IMR-90 (cell line): ENCODE measurements at regions not wholly inside any gene's neighbourhood (a gene's known extent, or its start where the extent isn't known, plus 50 kb on each side); places are given as distances from the start of the nearest gene placed in this dataset.

Experiments
- ATAC-seq: fragments of 200-7000 bp; cut with Tn5 transposase; 2 replicates; pipeline ENCODE4 v1.9.1; 2020; ENCODE audit warnings: low read depth, mild to moderate bottlenecking, moderate library complexity
- BruUV-seq: library from RNA; stranded (reverse); fragments of 400-500 nt; replicated peaks from 2 replicates; lab custom pipeline; 2021; lab: Mats Ljungman, UMichigan
- CTCF ChIA-PET: fragments of 300-600 bp; formaldehyde crosslinking; extraction: SDS; loops from one replicate; lab custom pipeline; 2021; ENCODE audit warnings: antibody characterized with exemption; lab: Yijun Ruan, JAX
- POLR2A ChIA-PET: fragments of 300-600 bp; sonication (Branson Sonifier 250); formaldehyde crosslinking; loops from one replicate; lab custom pipeline; 2022; ENCODE audit warnings: antibody characterized with exemption; ENCODE audit not compliant: unreplicated experiment; lab: Charles Lee
- DNase-seq: peaks from one replicate; pipeline ENCODE4 v3.0.0; 2013
- H2AFZ ChIP-seq: replicated peaks from 2 replicates; pipeline ENCODE3; 2013; ENCODE audit warnings: low read length, mild to moderate bottlenecking; ENCODE audit not compliant: poor library complexity
- H2AK5ac ChIP-seq: 2 replicates; pipeline ENCODE4 v1.6.1; 2013; ENCODE audit warnings: low read depth, low read length, inconsistent platforms
- H2AK9ac ChIP-seq: replicated peaks from 2 replicates; pipeline ENCODE3; 2013; ENCODE audit warnings: mild to moderate bottlenecking, low read depth, low read length, moderate library complexity; ENCODE audit not compliant: poor library complexity
- H2BK120ac ChIP-seq: 2 replicates; pipeline ENCODE4 v1.6.1; 2013; ENCODE audit warnings: low read depth, low read length, inconsistent platforms
- H2BK15ac ChIP-seq: 3 replicates; pipeline ENCODE4 v1.6.1; 2013; ENCODE audit warnings: low read depth, low read length, inconsistent platforms
- H2BK20ac ChIP-seq: 2 replicates; pipeline ENCODE4 v1.6.1; 2013; ENCODE audit warnings: low read depth, mild to moderate bottlenecking, inconsistent platforms, low read length, moderate library complexity
- H2BK5ac ChIP-seq: 2 replicates; pipeline ENCODE4 v1.6.1; 2013; ENCODE audit warnings: mild to moderate bottlenecking, low read depth, low read length, inconsistent platforms; ENCODE audit not compliant: poor library complexity, severe bottlenecking
- H3K14ac ChIP-seq: replicated peaks from 2 replicates; pipeline ENCODE4 v1.6.1; 2013; ENCODE audit warnings: low read depth, low read length, inconsistent platforms
- H3K18ac ChIP-seq: 2 replicates; pipeline ENCODE4 v1.6.1; 2013; ENCODE audit warnings: low read depth, low read length, control low read depth
- H3K23ac ChIP-seq: 2 replicates; pipeline ENCODE4 v1.6.1; 2013; ENCODE audit warnings: low read depth, low read length, inconsistent platforms
- H3K27ac ChIP-seq: 2 replicates; pipeline ENCODE4 v1.5.1; 2013; ENCODE audit warnings: mild to moderate bottlenecking, control low read depth, low read length; ENCODE audit not compliant: insufficient read depth
- H3K27me3 ChIP-seq: 2 replicates; pipeline ENCODE4 v1.6.1; 2013; ENCODE audit warnings: low read length; ENCODE audit not compliant: control insufficient read depth, insufficient read depth
- H3K36me3 ChIP-seq: 2 replicates; pipeline ENCODE4 v1.6.1; 2013; ENCODE audit warnings: low read length, mixed read lengths; ENCODE audit not compliant: control insufficient read depth, insufficient read depth
- H3K4ac ChIP-seq: 2 replicates; pipeline ENCODE4 v1.6.1; 2013; ENCODE audit warnings: low read depth, low read length, inconsistent platforms
- H3K4me1 ChIP-seq: 2 replicates; pipeline ENCODE4 v1.6.1; 2013; ENCODE audit warnings: low read length, mixed read lengths; ENCODE audit not compliant: control insufficient read depth, insufficient read depth
- H3K4me2 ChIP-seq: 2 replicates; pipeline ENCODE4 v1.6.1; 2013; ENCODE audit warnings: low read depth, mild to moderate bottlenecking, control low read depth, low read length, moderate library complexity
- H3K4me3 ChIP-seq: 2 replicates; pipeline ENCODE4 v1.5.1; 2013; ENCODE audit warnings: low read depth, mild to moderate bottlenecking, control low read depth, low read length, moderate library complexity; ENCODE audit not compliant: insufficient read depth
- H3K56ac ChIP-seq: 2 replicates; pipeline ENCODE4 v1.6.1; 2013; ENCODE audit warnings: low read length, inconsistent platforms; ENCODE audit not compliant: insufficient read depth; ENCODE audit errors: extremely low read depth
- H3K79me1 ChIP-seq, 2 experiments: 2 replicates each; pipeline ENCODE4 v1.6.1; 2013; ENCODE audit warnings: low read length in 2 of 2, inconsistent platforms in 1 of 2, low read depth in 1 of 2
- H3K9ac ChIP-seq: 2 replicates; pipeline ENCODE4 v1.6.1; 2013; ENCODE audit warnings: low read depth, low read length, control low read depth
- H3K9me1 ChIP-seq: 2 replicates; pipeline ENCODE4 v1.6.1; 2013; ENCODE audit warnings: low read length, inconsistent platforms; ENCODE audit not compliant: insufficient read depth
- H3K9me3 ChIP-seq: 2 replicates; pipeline ENCODE4 v1.6.1; 2013; ENCODE audit warnings: low read length; ENCODE audit not compliant: control insufficient read depth, insufficient read depth
- H4K20me1 ChIP-seq: 2 replicates; pipeline ENCODE4 v1.6.1; 2013; ENCODE audit warnings: low read length, inconsistent platforms; ENCODE audit not compliant: insufficient read depth
- H4K5ac ChIP-seq: 2 replicates; pipeline ENCODE4 v1.6.1; 2013; ENCODE audit warnings: mild to moderate bottlenecking, low read depth, low read length, control low read depth
- H4K8ac ChIP-seq, 2 experiments: 2 replicates each; pipeline ENCODE4 v1.6.1; 2013; ENCODE audit warnings: low read depth in 2 of 2, low read length in 2 of 2, control low read depth in 1 of 2, inconsistent platforms in 1 of 2
- H4K91ac ChIP-seq: 2 replicates; pipeline ENCODE4 v1.6.1; 2013; ENCODE audit warnings: low read depth, low read length, inconsistent platforms; ENCODE audit not compliant: insufficient read depth
- BHLHE40 ChIP-seq: fragments of 150-350 bp; IDR thresholded peaks from 2 replicates; pipeline ENCODE4 v1.6.1; 2016; ENCODE audit warnings: mild to moderate bottlenecking, low read depth, low read length
- CEBPB ChIP-seq: IDR thresholded peaks from 2 replicates; pipeline ENCODE4 v1.6.1; 2012; ENCODE audit warnings: low read depth, low read length, improper control_type of control experiment
- CHD1 ChIP-seq: IDR thresholded peaks from 2 replicates; pipeline ENCODE4 v1.6.1; 2012; ENCODE audit warnings: low read depth, low read length, improper control_type of control experiment
- MAFK ChIP-seq: IDR thresholded peaks from 2 replicates; pipeline ENCODE4 v1.6.1; 2012; ENCODE audit warnings: low read depth, low read length, improper control_type of control experiment
- MAZ ChIP-seq: IDR thresholded peaks from 2 replicates; pipeline ENCODE4 v1.6.1; 2012; ENCODE audit warnings: low read depth, mild to moderate bottlenecking, low read length, improper control_type of control experiment, moderate library complexity, borderline replicate concordance
- MXI1 ChIP-seq: IDR thresholded peaks from 2 replicates; pipeline ENCODE4 v1.6.1; 2012; ENCODE audit warnings: low read depth, mild to moderate bottlenecking, low read length, moderate library complexity, borderline replicate concordance
- NFE2L2 ChIP-seq: fragments of 150-350 bp; IDR thresholded peaks from 2 replicates; pipeline ENCODE4 v1.6.1; 2016; ENCODE audit warnings: low read depth, mild to moderate bottlenecking, low read length
- POLR2A ChIP-seq: IDR thresholded peaks from 2 replicates; pipeline ENCODE4 v1.6.1; 2012; ENCODE audit warnings: mild to moderate bottlenecking, low read depth, low read length
- RAD21 ChIP-seq: IDR thresholded peaks from 2 replicates; pipeline ENCODE4 v1.6.1; 2012; ENCODE audit warnings: low read length, improper control_type of control experiment
- RCOR1 ChIP-seq: IDR thresholded peaks from 2 replicates; pipeline ENCODE4 v1.6.1; 2012; ENCODE audit warnings: mild to moderate bottlenecking, low read length, improper control_type of control experiment; ENCODE audit not compliant: insufficient replicate concordance
- RFX5 ChIP-seq: IDR thresholded peaks from 2 replicates; pipeline ENCODE4 v1.8.0; 2012; ENCODE audit warnings: low read depth, mild to moderate bottlenecking, low read length, moderate library complexity
- SMC3 ChIP-seq: fragments of 150-350 bp; IDR thresholded peaks from 2 replicates; pipeline ENCODE4 v1.6.1; 2016; ENCODE audit warnings: low read depth, mild to moderate bottlenecking, antibody characterized with exemption, low read length, moderate library complexity
- USF2 ChIP-seq: fragments of 150-350 bp; IDR thresholded peaks from 2 replicates; pipeline ENCODE4 v1.6.1; 2017; ENCODE audit warnings: mild to moderate bottlenecking, antibody characterized with exemption, low read length, low read depth
- WGBS, 2 experiments: methylation state at CpG; one replicate each; pipeline versions ENCODE4 v1.1.5 to v1.1.7; 2013; ENCODE audit warnings: missing lambda C conversion rate in 2 of 2; ENCODE audit not compliant: insufficient read length in 1 of 2; ENCODE audit errors: extremely low coverage in 2 of 2; 5-methylcytosine and 5-hydroxymethylcytosine counted together
- dilution Hi-C: fragments of 300-500 bp; cut with HindIII; formaldehyde crosslinking; loops from one replicate; pipeline ENCODE4 v1.14.3; 2018; ENCODE audit warnings: low sequenced_read_pairs; ENCODE audit not compliant: unreplicated experiment
- in situ Hi-C: fragments of 300-500 bp; cut with MboI; formaldehyde crosslinking; loops from 3 replicates; pipeline ENCODE4 v1.14.3; 2019; ENCODE audit warnings: low sequenced_read_pairs, inconsistent platforms, mixed read lengths
- intact Hi-C: fragments of 100-400 bp; cut with micrococcal nuclease; formaldehyde crosslinking; loops from 2 replicates; pipeline ENCODE4 v1.10.0; 2022
- TF ChIP-seq, protein P1 (sequence below): fragments of 150-350 bp; IDR thresholded peaks from 2 replicates; pipeline ENCODE4 v1.6.1; 2016; ENCODE audit warnings: low read depth, mild to moderate bottlenecking, low read length, moderate library complexity, borderline replicate concordance

- no peak overlapping the region for H3K23ac ChIP-seq
- H2AK9ac ChIP-seq = no peak overlapping the region
- H3K4me1 ChIP-seq = no peaks in the 10 kb centered on the region
- no peak overlapping the region for H2BK15ac ChIP-seq
- no peak overlapping the region for H2BK20ac ChIP-seq
- H2BK120ac ChIP-seq = no peak overlapping the region
- no peak overlapping the region for H3K4me3 ChIP-seq
- TF ChIP-seq RCOR1 (no peak), NFE2L2 (no peak), CHD1 (no peak), SMC3 (no peak), RFX5 (no peak), MXI1 (no peak), POLR2A (no peak), MAFK (no peak), CEBPB (no peak), MAZ (no peak), RAD21 (no peak), BHLHE40 (no peak), USF2 (no peak)
- TF ChIP-seq, protein P1, sequence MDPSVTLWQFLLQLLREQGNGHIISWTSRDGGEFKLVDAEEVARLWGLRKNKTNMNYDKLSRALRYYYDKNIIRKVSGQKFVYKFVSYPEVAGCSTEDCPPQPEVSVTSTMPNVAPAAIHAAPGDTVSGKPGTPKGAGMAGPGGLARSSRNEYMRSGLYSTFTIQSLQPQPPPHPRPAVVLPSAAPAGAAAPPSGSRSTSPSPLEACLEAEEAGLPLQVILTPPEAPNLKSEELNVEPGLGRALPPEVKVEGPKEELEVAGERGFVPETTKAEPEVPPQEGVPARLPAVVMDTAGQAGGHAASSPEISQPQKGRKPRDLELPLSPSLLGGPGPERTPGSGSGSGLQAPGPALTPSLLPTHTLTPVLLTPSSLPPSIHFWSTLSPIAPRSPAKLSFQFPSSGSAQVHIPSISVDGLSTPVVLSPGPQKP = no peak
- no peak overlapping the region for H2AK5ac ChIP-seq
- H3K9me3 ChIP-seq = no peaks in the 10 kb centered on the region
- no TSS peak for BruUV-seq
- DNase-seq (no peak), ATAC-seq (no peak)
- H3K27me3 ChIP-seq = no peaks in the 10 kb centered on the region
- H3K14ac ChIP-seq = no peak overlapping the region
- H3K9me1 ChIP-seq = no peaks in the 10 kb centered on the region
- no peak overlapping the region for H3K56ac ChIP-seq
- no peaks in the 10 kb centered on the region for H3K36me3 ChIP-seq
- dilution Hi-C loops (no loop called here), intact Hi-C loops (no loop called here), in situ Hi-C loops (no loop called here)
- CTCF ChIA-PET = no interaction called here
- no peak overlapping the region for H2BK5ac ChIP-seq
- H4K5ac ChIP-seq = no peak overlapping the region
- no peak overlapping the region for H3K18ac ChIP-seq
- no peak overlapping the region for H2AFZ ChIP-seq
- no peak overlapping the region for H3K4ac ChIP-seq
- H4K20me1 ChIP-seq = no peaks in the 10 kb centered on the region
- no peak overlapping the region for H4K91ac ChIP-seq
- no peak overlapping the region for H3K4me2 ChIP-seq
- H3K79me1 ChIP-seq = no peaks in the 10 kb centered on the region
- no peak overlapping the region for H3K27ac ChIP-seq
- no peak overlapping the region for H3K9ac ChIP-seq
- WGBS, 2 experiments = no CpG with 5 or more reads among the region's 1 CpG
- POLR2A ChIA-PET = no interaction called here
- no peak overlapping the region for H4K8ac ChIP-seq
Measured at GRCh38 chr6:66970373-66970772, 1263.3 kb upstream of the EYS start.
